Transverse colon (tissue), 3 donors: ENCODE measurements at regions not wholly inside any gene's neighbourhood (a gene's known extent, or its start where the extent isn't known, plus 50 kb on each side); places are given as distances from the start of the nearest gene placed in this dataset.

Source experiments
- CTCF ChIP-seq, 5 experiments: fragments of 200-600 bp in 3 of 5; fragments of 450-650 bp in 2 of 5; sonication (generic) in 3 of 5; IDR thresholded peaks; 1 replicate in 2 of 5; 2 replicates in 3 of 5; pipeline ENCODE4 v1.5.1; 2016 to 2017; ENCODE audit warnings: antibody characterized with exemption in 5 of 5, inconsistent platforms in 3 of 5, mild to moderate bottlenecking in 2 of 5, moderate library complexity in 1 of 5
- POLR2A ChIP-seq: fragments of 450-650 bp; IDR thresholded peaks from one replicate; pipeline ENCODE4 v1.6.1; 2016; ENCODE audit warnings: antibody characterized with exemption, mild to moderate bottlenecking, moderate library complexity

- no peak for TF ChIP-seq CTCF (IDR thresholded peaks at IDR 0.05)
- TF ChIP-seq POLR2A: no peak
Observed at GRCh38 chr13:63855457-63856118, 2439.9 kb upstream of the PCDH20 start.
